RPMI8226 (cell line): ENCODE measurements at regions not wholly inside any gene's neighbourhood (a gene's known extent, or its start where the extent isn't known, plus 50 kb on each side); places are given as distances from the start of the nearest gene placed in this dataset.

Experiments
- DNase-seq: peaks from one replicate; pipeline ENCODE4 v3.0.0-alpha.2; 2015

- no peak for DNase-seq
Observed at GRCh38 chr17:73934696-73935095, 268.8 kb upstream of the RPL38 start.

GRCh38 chr17:73936908-73937627, 266.4 kb upstream of the RPL38 start:
- DNase-seq, result no peak

DNA sequence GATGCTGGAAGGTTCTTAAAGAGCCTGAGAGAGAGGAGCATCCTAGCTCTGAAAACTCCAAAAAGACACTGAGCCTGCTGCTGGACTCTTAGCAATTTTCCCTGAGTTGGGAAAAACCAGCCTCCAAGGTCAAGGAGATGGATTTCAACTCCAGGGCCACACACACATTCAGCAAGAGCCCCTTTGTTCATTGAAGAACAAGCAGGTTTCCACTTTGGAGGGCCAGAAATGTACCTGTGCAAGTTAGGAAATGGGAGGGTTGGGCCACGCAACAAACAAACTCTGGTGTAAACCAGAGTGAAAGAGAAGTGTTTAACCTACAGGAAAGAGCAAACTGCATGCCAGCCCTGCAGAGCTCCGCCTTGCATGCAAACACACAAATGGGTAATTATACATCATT, 264.8 kb upstream of the RPL38 start:
- no peak for DNase-seq

DNA sequence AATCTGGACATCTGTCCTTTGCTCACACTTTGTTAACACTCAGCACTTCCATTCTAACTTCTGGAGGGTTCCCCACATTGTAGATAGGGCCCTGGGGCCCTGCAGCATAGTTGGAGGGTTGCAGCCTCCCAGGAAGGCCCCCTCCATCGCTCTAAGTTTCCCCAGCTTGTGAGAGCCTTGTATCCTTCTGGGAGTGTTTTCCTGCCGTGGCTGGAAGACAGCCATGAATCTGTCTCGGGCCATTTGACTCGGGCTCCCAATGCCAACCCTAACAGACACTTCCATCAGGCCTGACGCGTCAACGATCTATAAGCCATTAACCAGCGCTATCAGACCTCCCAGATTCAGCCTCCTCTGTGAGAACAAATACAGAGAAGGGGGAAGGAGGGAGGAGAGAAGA, 263.7 kb upstream of the RPL38 start:
- no peak for DNase-seq

DNA sequence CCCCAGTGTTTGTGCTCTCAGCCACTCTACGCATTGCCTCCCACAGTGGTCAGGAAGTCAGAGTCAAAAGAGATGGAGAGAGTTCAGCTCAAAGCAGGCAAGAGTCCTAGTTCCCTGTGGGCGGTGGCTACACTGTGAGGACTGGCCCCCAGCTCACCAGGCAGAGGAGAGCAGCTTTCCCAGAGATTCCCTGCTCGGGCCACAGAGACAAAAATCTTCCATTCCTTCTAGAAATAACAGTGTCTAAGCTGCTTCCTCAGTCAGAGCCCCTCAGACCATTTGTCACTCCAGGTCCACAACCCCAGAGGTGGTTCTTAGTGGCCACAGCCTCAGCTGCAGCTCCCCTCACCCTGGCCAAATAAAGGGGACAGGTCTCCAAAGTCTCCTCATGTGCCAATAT, 263.0 kb upstream of the RPL38 start:
- no peak for DNase-seq

- no peak for DNase-seq
Observed at GRCh38 chr17:73941919-73942530, 261.5 kb upstream of the RPL38 start.

DNA sequence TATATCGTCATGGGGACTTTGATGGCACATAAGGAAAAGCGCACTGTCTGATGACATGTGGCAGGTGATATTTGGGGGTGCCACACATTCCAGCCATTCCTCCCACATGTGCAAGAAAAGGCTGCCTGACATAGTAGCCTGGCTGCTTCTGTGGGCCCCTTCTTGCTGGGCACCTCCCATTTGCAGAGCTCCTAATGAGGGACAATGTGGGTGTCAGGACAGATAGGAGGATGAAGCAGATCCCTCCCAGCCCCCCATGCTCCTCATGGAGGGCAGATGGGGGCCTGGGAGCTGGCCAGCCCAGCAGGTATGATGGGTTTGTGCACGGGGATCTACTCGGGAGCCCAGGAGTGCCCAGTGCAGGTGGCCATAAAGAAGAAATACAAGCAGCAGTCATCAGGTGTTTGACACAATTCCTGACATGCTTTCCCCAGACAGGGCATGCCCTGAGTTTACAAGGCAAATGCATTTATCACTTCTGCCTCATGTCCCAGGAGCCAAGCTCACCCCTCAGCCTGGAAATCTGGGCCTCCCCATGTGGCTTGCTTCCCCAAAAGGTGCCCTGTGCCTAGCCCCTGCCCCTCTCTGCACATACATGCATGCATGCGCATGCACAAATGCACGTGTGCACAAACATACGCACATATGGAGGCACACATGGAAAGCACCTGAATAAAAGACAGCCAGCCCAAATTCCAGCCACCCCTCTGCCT, 260.6 kb upstream of the RPL38 start:
- no peak for DNase-seq

DNA sequence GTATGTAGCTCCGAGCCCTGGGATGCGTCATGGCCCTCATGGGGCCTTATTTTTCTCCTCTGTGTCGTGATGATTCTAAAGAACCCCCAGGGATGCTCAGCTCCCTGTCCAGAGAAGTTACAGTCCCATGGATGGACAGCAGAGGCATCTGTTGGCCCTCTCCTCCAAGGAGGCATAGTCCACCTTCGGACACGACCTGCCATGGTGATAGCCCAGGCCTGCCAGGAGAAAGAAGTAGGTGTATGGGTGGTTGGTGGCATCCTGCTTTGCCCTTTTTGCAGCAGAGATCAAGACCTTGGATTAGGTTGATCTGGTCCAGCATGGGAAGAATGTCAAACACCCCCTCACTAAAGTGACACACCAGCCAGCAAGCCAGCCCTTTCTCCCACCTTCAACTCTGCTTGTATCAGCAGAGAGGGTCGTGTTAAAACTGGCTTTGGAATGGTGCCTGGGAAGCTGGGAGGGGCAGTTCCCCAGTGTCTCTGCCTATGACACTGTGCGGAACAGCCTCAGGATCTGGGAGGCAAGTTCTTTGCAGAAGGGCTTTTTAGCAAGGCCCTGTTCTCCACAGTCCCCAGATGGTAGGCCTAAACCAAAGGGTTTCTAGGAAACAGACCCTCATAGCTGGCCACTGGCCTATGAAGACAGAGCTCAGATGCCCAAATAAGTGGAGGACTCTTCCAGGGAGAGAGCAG, 259.9 kb upstream of the RPL38 start:
- DNase-seq, result no peak

DNA sequence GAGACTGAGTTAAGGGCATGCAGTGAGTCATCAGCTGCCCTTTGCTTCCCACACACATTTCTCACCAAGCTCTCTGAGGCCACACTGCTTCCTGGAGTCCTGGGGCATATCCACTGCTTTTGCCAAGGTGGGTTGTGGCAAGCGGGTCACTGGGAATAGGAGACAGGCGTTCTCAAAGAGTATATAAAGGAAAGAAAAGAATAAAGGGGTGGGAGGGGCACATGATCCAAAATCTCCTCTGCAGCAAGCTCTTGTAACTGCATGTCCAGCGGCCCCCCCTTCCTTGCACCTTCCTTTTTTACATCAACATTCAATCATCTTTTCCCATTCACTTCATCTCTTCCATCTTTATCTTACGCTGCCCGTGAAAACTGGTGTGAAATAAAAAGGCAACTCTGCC, 259.1 kb upstream of the RPL38 start:
- DNase-seq, result no peak

DNA sequence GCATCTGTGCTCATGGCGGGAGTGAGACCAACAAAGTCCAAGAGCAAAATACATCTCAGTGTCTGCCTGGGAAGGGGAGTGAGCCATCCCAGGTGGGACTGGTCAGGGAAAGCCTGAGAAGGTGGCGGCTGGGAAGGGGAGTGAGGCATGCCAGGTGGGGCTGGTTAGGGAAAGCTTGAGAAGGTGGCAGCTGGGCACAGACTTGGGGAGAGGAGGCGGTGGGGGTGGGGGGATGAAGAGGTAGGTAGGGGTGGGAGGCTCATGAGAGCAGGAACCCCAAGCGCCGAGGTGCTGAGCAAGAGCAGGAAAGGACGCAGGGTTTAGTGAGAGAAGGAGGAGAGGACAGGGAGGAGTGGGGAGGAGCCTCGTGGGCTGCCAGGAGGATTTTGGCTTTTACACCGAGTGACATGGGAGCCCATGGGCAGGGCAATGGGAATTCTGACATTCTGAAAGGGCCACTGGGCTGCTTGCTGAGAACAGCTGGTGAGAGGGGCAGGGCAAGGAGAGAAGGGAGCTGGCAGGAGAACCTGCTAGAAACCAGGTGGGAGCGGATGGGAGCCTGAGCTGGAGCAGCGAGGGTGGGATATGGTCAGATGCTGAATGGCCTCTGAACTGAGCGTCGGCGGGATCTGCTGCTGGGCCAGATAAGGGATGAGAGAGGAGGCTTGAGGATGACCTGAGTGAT, 256.1 kb upstream of the RPL38 start:
- DNase-seq, result no peak

- no peak for DNase-seq
Observed at GRCh38 chr17:73947966-73948355, 255.5 kb upstream of the RPL38 start.

DNA sequence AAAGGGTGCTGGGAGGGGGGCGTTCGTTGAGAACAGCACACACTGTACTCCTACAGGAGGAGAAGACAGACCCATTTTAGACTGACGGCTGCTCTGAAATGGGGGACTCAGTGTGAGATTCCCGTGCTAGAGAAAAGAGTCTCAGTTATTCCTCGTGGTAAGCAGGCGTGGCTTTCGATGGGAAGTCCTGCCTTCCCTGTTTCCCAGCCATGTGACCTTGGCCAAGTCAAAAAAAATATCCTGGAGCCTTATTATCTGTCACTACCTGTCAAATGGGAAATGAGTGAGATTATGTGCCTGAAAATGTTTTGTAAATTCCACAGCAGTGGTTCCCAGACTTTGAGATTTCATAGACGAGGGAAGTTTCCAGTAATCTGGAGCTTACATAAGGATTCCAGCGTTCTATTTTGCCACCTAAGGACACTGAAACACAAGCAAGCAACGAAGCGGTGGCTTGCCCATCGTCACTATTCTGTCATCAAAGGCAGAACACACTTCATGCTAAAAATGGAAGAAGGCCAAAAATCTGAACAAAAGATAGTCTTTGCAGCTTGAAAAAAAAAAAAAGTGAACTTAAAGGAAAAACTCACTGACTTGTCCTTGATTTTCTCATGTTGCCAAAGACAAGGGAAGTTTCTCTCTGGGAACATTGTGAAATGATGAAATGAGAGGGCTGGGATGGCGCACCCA, 253.4 kb upstream of the RPL38 start:
- no peak for DNase-seq

DNA sequence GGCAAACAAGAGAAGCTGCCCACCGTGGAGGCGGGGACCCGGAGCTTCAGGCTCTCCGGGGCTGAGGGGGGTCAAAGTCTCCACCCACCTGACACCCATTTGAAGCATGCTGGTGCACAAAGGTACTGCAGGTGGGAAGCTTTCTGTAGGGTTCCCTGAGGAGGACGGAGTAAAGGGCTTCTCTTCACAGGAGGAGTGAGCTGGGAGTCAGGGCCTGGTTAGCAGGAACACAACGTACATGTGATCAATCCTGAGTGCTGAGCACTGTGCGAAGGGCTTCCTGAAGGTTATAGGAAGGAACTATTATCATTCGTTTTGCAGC, 252.9 kb upstream of the RPL38 start:
- DNase-seq, result no peak

GRCh38 chr17:73952082-73952479, 251.4 kb upstream of the RPL38 start:
- no peak for DNase-seq

DNA sequence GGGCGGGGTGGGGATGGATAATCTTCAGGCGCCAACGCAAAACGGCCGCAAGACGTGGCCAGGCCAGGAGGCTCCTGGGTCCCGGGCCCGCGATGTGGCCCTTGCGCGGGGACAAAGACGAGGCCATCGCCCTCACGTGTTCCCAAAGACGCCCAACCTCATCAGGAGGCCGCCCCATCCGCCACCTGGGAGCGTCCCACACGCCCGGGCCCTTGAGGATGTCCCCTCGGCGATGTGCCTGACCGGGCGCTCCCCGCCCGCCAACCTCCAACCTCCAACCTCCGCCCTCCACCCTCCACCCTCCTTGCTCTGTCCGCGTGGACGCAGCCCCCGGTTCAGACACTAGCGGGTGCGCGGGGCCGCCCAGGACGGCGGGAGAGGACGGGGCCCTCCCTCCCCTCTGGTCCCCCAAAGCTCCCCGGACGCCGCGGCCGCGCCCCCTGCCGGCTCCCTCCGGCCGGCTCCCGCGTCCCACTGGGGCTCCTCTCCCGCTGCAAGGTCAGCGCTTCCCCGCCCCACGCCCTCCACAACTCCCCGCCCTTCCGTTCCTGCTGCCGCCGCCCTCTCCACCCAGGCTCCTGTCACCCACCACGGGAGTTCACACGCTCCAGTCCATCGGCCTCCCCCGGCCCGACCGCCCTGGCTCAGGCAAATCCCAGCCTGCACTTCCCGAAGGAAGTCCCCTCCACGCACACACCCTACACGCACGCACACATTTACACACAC, 250.8 kb upstream of the RPL38 start:
- DNase-seq, result peak; percentile 28

DNA sequence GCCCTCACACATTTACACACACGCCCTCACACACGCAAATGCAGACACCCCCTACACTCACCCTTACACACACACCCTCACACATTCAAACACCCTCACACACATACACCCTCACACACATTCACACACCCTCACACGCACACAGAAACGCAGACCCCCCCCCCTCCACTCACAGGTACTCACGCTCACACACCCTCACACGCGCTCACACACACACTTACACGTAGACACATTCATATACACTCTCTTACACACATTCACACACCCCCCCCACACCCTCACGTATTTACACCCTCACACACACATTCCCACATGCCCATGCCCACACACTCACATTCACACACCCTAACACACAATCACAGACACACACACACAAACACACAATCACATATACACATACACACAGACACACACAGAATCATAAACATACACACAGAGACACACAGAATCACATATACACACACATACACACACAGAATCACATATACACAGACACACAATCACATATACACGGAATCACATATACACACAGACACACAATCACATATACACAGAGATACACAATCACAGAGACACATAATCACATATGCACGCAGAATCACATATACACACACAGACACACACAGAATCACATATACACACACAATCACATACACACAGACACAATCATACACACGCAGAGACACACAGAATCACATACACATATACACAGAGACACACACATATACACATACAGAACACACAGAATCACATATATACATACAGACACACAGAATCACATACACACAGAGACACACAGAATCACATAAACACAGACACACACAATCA, 250.1 kb upstream of the RPL38 start:
- DNase-seq, result no peak

DNA sequence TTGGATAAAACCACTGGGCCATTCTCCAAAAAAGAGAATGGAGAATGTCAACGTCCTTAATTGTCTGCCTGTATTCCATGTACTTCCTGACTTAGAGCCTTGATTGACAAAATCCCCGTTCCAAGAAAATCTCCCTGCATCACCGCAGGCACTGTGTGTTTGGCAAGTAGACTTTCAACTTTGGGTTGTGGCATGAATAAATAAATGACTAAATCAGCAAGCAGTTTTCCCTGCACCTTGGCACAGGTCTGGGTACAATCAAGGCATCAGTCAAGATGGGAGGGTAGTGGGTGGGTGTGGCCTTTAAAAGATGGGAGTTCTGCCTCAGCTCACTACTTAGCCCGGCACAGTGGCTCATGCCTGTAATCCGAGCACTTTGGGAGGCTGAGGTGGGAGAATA, 248.5 kb upstream of the RPL38 start:
- DNase-seq, result no peak

- DNase-seq, result no peak
Observed at GRCh38 chr17:73955616-73956015, 247.9 kb upstream of the RPL38 start.

DNA sequence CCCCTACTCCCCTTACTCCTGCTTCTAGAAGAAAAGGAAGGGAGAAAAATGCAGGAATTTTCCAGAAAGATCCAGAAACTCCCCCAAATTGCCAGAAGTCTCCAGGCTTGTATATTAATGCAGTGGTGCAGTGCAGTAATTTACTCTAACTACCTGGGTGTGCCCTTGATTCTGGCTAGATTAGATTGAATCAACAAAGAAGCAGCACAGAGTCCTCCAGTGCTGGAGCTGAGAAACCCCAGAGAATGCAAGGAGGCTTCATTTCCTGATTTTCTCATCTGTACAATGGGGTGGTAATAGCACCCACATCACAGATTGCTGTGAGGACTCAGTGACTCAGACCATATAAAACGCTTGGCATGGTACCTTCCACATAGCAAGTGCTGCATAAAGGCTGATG, 247.3 kb upstream of the RPL38 start:
- no peak for DNase-seq

- peak; percentile 58 for DNase-seq
Observed at GRCh38 chr17:73956595-73957465, 246.6 kb upstream of the RPL38 start.
